GM19372 (cell line): ENCODE measurements at regions not wholly inside any gene's neighbourhood (a gene's known extent, or its start where the extent isn't known, plus 50 kb on each side); places are given as distances from the start of the nearest gene placed in this dataset.

Experiments used
- ATAC-seq: cut with Tn5 transposase; IDR thresholded peaks from one replicate; pipeline ENCODE4 v1.9.1; 2021; ENCODE audit warnings: mild to moderate bottlenecking, low read depth, moderate library complexity; ENCODE audit not compliant: unreplicated experiment

GRCh38 chr20:50398821-50399554, 111.2 kb upstream of the PTPN1 start:
- no peak for ATAC-seq

- no peak for ATAC-seq
Measured at GRCh38 chr20:50399555-50399916, 110.6 kb upstream of the PTPN1 start.

- no peak for ATAC-seq
Measured at GRCh38 chr20:50399917-50400704, 110.1 kb upstream of the PTPN1 start.

- ATAC-seq = no peak
Measured at GRCh38 chr20:50400705-50401586, 109.2 kb upstream of the PTPN1 start.

- no peak for ATAC-seq
Measured at GRCh38 chr20:50401587-50402418, 108.4 kb upstream of the PTPN1 start.

GRCh38 chr20:50403565-50404418, 106.4 kb upstream of the PTPN1 start:
- no peak for ATAC-seq

GRCh38 chr20:50404419-50405234, 105.6 kb upstream of the PTPN1 start:
- no peak for ATAC-seq

GRCh38 chr20:50405235-50405914, 104.8 kb upstream of the PTPN1 start:
- no peak for ATAC-seq

GRCh38 chr20:50405915-50406609, 104.1 kb upstream of the PTPN1 start:
- ATAC-seq = no peak

- no peak for ATAC-seq
Measured at GRCh38 chr20:50406610-50407136, 103.5 kb upstream of the PTPN1 start.

GRCh38 chr20:50408526-50409364, 101.4 kb upstream of the PTPN1 start:
- ATAC-seq = no peak

- no peak for ATAC-seq
Measured at GRCh38 chr20:50409495-50409894, 100.7 kb upstream of the PTPN1 start.

- ATAC-seq = no peak
Measured at GRCh38 chr20:50410343-50410742, 99.8 kb upstream of the PTPN1 start.

- no peak for ATAC-seq
Measured at GRCh38 chr20:50412069-50412468, 98.1 kb upstream of the PTPN1 start.

GRCh38 chr20:50412499-50412898, 97.7 kb upstream of the PTPN1 start:
- no peak for ATAC-seq

GRCh38 chr20:50413088-50413500, 97.1 kb upstream of the PTPN1 start:
- no peak for ATAC-seq
